GM10266 (cell line): ENCODE measurements at regions not wholly inside any gene's neighbourhood (a gene's known extent, or its start where the extent isn't known, plus 50 kb on each side); places are given as distances from the start of the nearest gene placed in this dataset.

ENCODE experiments used
- DNase-seq: peaks from one replicate; pipeline ENCODE4 v3.0.0; 2012; ENCODE audit errors: extremely low spot score
- CTCF ChIP-seq: IDR thresholded peaks from 2 replicates; pipeline ENCODE4 v1.5.1; 2012; ENCODE audit warnings: mild to moderate bottlenecking, low read depth; ENCODE audit not compliant: control insufficient read depth, insufficient read depth; ENCODE audit errors: missing control alignments

DNA sequence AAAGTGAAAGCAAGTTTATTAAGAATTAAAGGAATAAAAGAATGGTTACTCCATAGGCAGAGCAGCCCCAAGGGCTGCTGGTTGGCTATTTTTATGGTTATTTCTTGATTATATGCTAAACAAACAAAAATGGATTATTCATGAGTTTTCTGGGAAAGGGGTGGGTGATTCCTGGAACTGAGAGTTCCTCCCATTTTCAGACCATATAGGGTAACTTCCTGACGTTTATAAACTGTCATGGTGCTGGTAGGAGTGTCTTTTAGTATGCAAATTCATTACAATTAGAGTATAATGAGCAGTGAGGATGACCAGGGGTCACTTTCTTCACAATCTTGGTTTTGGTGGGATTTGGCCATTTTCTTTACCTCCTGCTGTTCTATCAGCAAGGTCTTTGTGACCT lies 707.9 kb downstream of the ZNF385D start:
- DNase-seq = no peak
- TF ChIP-seq CTCF = no peak

GRCh38 chr3:21042184-21042583 lies 708.8 kb downstream of the ZNF385D start:
- TF ChIP-seq CTCF = no peak

DNA sequence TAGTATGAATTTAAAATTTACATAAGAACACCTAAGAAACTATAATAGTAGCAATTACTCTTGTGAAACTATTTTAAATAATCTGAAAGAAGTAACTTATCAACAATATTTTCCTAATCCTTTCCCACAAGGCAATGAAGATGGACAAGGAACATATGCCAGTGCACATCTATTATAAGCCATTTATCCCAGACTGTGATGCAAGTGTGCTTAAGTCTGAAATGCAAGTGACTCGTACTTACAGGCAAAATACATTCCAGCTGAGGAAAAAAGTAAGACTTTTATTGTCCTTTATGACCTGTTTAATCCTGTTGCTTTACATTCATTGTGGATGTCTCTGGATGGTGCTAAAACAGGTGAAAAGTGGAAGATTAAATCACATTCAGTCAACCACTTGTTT lies 709.4 kb downstream of the ZNF385D start:
- TF ChIP-seq CTCF = no peak
- DNase-seq = no peak

More at GRCh38 chr3:21042184-21042583, 708.8 kb downstream of the ZNF385D start:
- DNase-seq = no peak

DNA sequence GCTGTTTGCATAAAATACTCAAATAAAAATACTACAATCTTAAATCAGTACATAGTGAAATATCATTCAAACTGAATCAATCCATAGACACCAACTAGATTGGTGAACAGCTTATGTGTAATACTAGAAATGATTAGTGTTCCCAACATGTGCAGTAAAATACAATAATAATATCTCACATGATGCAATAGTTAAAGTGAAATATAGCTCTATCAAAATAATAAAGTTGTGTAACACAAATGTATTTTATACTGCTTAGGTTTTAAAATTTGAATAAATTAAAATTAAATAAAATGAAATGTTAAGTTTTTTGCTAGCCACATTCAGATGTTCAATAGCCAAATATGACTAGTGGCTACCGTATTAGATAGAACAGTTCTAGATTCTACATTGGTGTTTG lies 714.1 kb downstream of the ZNF385D start:
- no peak for DNase-seq
- TF ChIP-seq CTCF = no peak

DNA sequence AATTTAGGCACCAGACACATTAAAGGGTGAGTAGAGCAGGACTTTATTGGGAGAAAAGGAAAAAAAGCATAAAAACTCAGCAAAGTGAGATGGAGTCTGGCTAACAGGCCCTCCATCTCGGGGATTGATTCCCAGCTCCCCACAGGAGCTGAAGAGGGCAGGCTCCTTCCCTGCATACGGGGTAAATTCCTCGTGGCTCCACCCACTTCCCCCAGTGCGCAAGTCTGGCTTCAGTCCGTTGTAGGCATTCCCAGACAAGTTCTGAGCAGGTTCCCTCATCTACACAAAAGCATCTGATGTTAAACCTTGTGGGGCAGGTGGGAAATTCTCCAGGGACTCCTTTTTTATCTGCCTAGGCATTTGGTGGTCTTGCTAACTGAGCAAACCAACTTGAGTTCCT lies 722.6 kb downstream of the ZNF385D start:
- no peak for DNase-seq
- no peak for TF ChIP-seq CTCF

DNA sequence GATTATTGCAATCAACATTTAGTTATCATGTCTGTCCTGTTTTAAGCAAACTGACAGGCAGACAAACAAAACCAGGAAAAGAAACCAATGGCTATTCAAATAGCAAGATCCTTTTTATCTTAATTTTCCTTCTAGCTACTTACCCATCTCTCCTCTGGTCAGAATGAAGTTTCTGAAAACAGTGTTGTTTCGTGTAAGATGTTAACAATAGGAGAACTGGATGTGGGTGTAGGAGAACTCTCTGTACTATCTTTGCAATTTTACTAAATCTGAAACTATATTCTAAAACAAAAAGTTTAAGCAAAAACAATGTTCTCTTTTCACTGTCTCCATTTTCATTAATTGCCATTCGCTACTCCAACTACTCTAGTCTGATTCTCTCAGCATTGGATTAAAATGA lies 726.4 kb downstream of the ZNF385D start:
- TF ChIP-seq CTCF = no peak
- DNase-seq = no peak

GRCh38 chr3:21020681-21021080 lies 730.3 kb downstream of the ZNF385D start:
- no peak for DNase-seq
- no peak for TF ChIP-seq CTCF
